MV-4-11 (cell line): ENCODE measurements at regions not wholly inside any gene's neighbourhood (a gene's known extent, or its start where the extent isn't known, plus 50 kb on each side); places are given as distances from the start of the nearest gene placed in this dataset.

Source experiments
- DNase-seq: peaks from one replicate; lab custom pipeline; 2025; lab: John Stamatoyannopoulos, UW

- no peak for DNase-seq
Measured at GRCh38 chr17:77001487-77001886, 133.3 kb downstream of the MGAT5B start.

GRCh38 chr17:77002103-77003045, 134.2 kb downstream of the MGAT5B start:
- DNase-seq: no peak

- DNase-seq: no peak
Measured at GRCh38 chr17:77003699-77004098, 135.5 kb downstream of the MGAT5B start.

- no peak for DNase-seq
Measured at GRCh38 chr17:77006971-77007649, 133.7 kb upstream of the SEC14L1 start.

- no peak for DNase-seq
Measured at GRCh38 chr17:77009877-77010276, 130.9 kb upstream of the SEC14L1 start.

GRCh38 chr17:77010667-77011066, 130.1 kb upstream of the SEC14L1 start:
- no peak for DNase-seq

GRCh38 chr17:77011173-77012011, 129.4 kb upstream of the SEC14L1 start:
- peak; percentile 25 for DNase-seq

- no peak for DNase-seq
Measured at GRCh38 chr17:77018504-77018903, 122.3 kb upstream of the SEC14L1 start.

- DNase-seq: no peak
Measured at GRCh38 chr17:77019893-77020379, 120.8 kb upstream of the SEC14L1 start.

- no peak for DNase-seq
Measured at GRCh38 chr17:77020973-77021372, 119.8 kb upstream of the SEC14L1 start.

- DNase-seq: no peak
Measured at GRCh38 chr17:77022766-77023165, 118.0 kb upstream of the SEC14L1 start.

GRCh38 chr17:77025781-77026180, 115.0 kb upstream of the SEC14L1 start:
- no peak for DNase-seq

GRCh38 chr17:77027271-77027889, 113.4 kb upstream of the SEC14L1 start:
- peak; percentile 52 for DNase-seq

GRCh38 chr17:77028900-77029299, 111.9 kb upstream of the SEC14L1 start:
- DNase-seq: no peak

GRCh38 chr17:77032929-77033328, 107.8 kb upstream of the SEC14L1 start:
- no peak for DNase-seq

- no peak for DNase-seq
Measured at GRCh38 chr17:77033892-77034404, 106.8 kb upstream of the SEC14L1 start.

GRCh38 chr17:77034677-77035424, 105.9 kb upstream of the SEC14L1 start:
- DNase-seq: no peak

GRCh38 chr17:77035526-77035925, 105.2 kb upstream of the SEC14L1 start:
- DNase-seq: no peak

- no peak for DNase-seq
Measured at GRCh38 chr17:77036136-77036840, 104.5 kb upstream of the SEC14L1 start.

- DNase-seq: peak; percentile 92
Measured at GRCh38 chr17:77036841-77037381, 103.9 kb upstream of the SEC14L1 start.
